Activated CD8-positive, alpha-beta memory T cell treated with anti-CD3 and anti-CD28 coated beads, Interleukin-2, amount 50 U/mL, for 1 hour (primary cell): ENCODE measurements at regions not wholly inside any gene's neighbourhood (a gene's known extent, or its start where the extent isn't known, plus 50 kb on each side); places are given as distances from the start of the nearest gene placed in this dataset.

Experiments used
- DNase-seq: peaks from one replicate; pipeline ENCODE4 v3.0.0-alpha.2; 2020; ENCODE audit errors: extremely low read depth

GRCh38 chr2:550860-551567, 126.2 kb downstream of the TMEM18 start:
- DNase-seq: no peak

GRCh38 chr2:545711-546650, 131.2 kb downstream of the TMEM18 start:
- no peak for DNase-seq

GRCh38 chr2:545228-545627, 132.0 kb downstream of the TMEM18 start:
- DNase-seq: no peak

DNA sequence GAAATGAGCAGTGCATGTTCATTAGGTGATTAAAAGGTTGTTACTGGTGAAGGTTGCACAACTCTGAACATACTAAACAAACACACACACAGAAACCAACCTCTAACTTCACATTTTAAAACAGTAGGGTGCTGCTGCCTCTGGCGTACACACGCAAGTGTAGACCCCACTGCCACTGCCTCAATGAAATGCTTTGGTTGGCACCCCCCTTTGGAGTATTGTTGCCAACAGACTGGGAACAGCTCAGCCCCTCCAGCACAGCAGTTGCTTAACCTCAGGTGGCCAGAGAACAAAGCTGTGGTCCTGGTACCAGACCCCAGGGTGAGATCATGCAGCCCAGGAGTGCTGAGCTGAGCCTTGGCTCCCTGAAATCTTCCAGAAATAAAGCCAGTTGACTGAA, 138.6 kb downstream of the TMEM18 start:
- DNase-seq: no peak

- no peak for DNase-seq
Observed at GRCh38 chr2:535222-535621, 142.0 kb downstream of the TMEM18 start.

DNA sequence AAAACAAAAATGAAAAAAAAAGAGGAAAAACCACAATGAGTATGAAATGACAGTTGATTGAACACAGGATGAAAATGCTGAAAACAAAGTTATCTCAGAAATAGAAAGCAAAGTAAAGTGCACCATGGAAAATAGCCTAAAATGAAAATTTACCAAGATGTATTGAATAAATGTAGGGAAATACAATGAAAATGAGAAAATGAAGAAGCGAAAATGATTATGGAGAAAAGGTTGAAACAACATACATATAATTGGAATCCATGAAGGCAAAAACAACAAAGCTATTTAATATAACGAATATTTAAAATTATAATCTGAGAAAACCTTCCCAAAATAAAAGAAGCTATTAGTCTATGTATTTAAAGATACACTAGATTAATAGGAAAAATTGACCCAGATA, 147.4 kb downstream of the TMEM18 start:
- DNase-seq: no peak

GRCh38 chr2:529424-529823, 147.8 kb downstream of the TMEM18 start:
- DNase-seq: no peak

- DNase-seq: no peak
Observed at GRCh38 chr2:527581-527980, 149.6 kb downstream of the TMEM18 start.

- no peak for DNase-seq
Observed at GRCh38 chr2:526918-527317, 150.3 kb downstream of the TMEM18 start.

- no peak for DNase-seq
Observed at GRCh38 chr2:525611-526010, 151.6 kb downstream of the TMEM18 start.

- DNase-seq: no peak
Observed at GRCh38 chr2:525021-525420, 152.2 kb downstream of the TMEM18 start.

GRCh38 chr2:524442-524841, 152.8 kb downstream of the TMEM18 start:
- no peak for DNase-seq

DNA sequence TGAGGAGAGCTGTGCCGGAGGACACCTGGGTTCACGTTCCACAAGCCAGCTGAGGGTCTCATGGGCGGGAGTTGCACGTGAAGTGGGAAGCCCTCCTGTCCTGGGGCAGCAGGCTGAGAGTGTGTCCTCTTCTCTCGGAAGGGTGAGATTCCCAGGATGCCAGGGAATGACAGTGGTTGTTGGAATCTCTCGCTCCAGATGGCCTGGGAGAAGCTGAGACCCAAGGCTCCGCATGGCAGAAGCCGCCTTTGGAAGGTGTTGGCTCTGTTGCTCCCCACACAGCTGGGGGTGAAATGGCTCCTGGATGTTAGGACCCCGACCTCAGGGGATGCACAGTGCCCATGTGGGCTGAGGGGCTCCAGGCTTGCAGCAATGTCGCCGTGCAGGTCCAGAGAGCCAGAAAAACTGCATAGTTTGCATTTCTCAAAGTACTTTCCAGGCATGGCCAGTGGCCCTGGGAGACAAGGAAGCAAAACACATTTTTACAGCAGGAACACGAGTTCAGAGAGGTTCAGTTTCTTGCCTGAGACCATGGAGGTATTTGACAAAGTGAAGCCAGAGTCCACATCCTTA, 153.4 kb downstream of the TMEM18 start:
- DNase-seq: no peak

- DNase-seq: no peak
Observed at GRCh38 chr2:522776-523175, 154.4 kb downstream of the TMEM18 start.

GRCh38 chr2:521853-522530, 155.2 kb downstream of the TMEM18 start:
- no peak for DNase-seq

GRCh38 chr2:520663-521340, 156.4 kb downstream of the TMEM18 start:
- no peak for DNase-seq

GRCh38 chr2:516944-517343, 160.3 kb downstream of the TMEM18 start:
- no peak for DNase-seq

- DNase-seq: no peak
Observed at GRCh38 chr2:516131-516530, 161.1 kb downstream of the TMEM18 start.

GRCh38 chr2:515441-516127, 161.6 kb downstream of the TMEM18 start:
- DNase-seq: no peak

DNA sequence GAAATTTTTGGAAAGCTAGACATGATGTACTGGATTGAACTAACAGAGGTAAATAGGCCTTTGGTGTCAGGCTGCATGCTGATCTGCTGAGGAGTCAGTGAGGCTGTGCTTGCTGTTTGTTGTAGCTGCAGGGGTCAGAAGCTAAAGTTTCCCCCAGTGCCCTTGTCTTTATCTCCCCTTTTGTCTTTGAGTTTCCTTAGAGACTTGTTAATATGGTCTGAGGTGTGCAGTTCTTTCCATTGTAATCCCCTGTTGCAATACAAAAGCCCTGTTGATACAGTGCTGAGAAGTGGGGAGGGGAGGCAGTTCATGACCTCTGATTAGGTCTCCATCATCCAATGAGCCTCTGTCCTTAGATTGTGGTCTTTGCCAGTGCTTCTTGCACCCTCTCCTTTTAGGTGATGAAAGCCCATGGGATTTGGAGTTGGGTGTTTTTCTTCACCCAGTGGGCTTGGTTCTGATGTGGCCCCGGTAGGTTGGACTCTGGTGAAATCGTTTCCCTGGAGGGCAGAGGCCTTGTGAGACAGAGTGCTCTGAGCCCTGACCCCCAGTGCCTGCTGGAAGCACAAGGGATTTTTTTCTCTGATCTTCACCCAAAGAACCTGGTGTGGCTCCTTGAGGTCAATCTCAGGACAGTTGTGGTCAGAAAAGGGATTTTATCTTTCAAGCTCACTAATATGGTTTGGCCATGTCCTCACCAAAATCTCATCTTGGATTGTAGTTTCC, 163.1 kb downstream of the TMEM18 start:
- DNase-seq: no peak
